NCI-H345 treated with DMSO at 0.1 percent for 48 hours (cell line): ENCODE measurements at regions not wholly inside any gene's neighbourhood (a gene's known extent, or its start where the extent isn't known, plus 50 kb on each side); places are given as distances from the start of the nearest gene placed in this dataset.
"Not testable (repeated sequence)": the region's sequence is repeated elsewhere in the genome, so short reads cannot be mapped to it uniquely, and the experiment has no call there.

Experiments
- DNase-seq: peaks from one replicate; lab custom pipeline; 2025; ENCODE audit not compliant: unreplicated experiment; lab: John Stamatoyannopoulos, UW

- no peak for DNase-seq
Measured at GRCh38 chr5:84961193-84961592, 576.5 kb upstream of the EDIL3 start.

- DNase-seq: no peak
Measured at GRCh38 chr5:84961903-84962302, 577.2 kb upstream of the EDIL3 start.

GRCh38 chr5:84983093-84983492 is 598.4 kb upstream of the EDIL3 start:
- DNase-seq: no peak

GRCh38 chr5:84985148-84985547 is 600.5 kb upstream of the EDIL3 start:
- DNase-seq: no peak

- DNase-seq: no peak
Measured at GRCh38 chr5:84986688-84987087, 602.0 kb upstream of the EDIL3 start.

- no peak for DNase-seq
Measured at GRCh38 chr5:85000671-85001070, 616.0 kb upstream of the EDIL3 start.

- DNase-seq: not testable (repeated sequence)
Measured at GRCh38 chr5:85002026-85002425, 617.3 kb upstream of the EDIL3 start.

- DNase-seq: no peak
Measured at GRCh38 chr5:85010014-85010562, 625.4 kb upstream of the EDIL3 start.

- DNase-seq: no peak
Measured at GRCh38 chr5:85017261-85017660, 632.6 kb upstream of the EDIL3 start.

- DNase-seq: no peak
Measured at GRCh38 chr5:85030316-85031084, 645.8 kb upstream of the EDIL3 start.

GRCh38 chr5:85049020-85049419 is 664.3 kb upstream of the EDIL3 start:
- DNase-seq: peak; percentile 9

- no peak for DNase-seq
Measured at GRCh38 chr5:85052826-85053225, 668.1 kb upstream of the EDIL3 start.

GRCh38 chr5:85069659-85070640 is 685.3 kb upstream of the EDIL3 start:
- DNase-seq: no peak

- DNase-seq: no peak
Measured at GRCh38 chr5:85077581-85077980, 692.9 kb upstream of the EDIL3 start.

- DNase-seq: no peak
Measured at GRCh38 chr5:85096421-85096820, 711.7 kb upstream of the EDIL3 start.

GRCh38 chr5:85108471-85108870 is 723.8 kb upstream of the EDIL3 start:
- DNase-seq: no peak

- DNase-seq: no peak
Measured at GRCh38 chr5:85109616-85110015, 724.9 kb upstream of the EDIL3 start.

GRCh38 chr5:85132269-85132668 is 747.6 kb upstream of the EDIL3 start:
- no peak for DNase-seq

- no peak for DNase-seq
Measured at GRCh38 chr5:85140471-85140870, 755.8 kb upstream of the EDIL3 start.

- DNase-seq: no peak
Measured at GRCh38 chr5:85143138-85143537, 758.5 kb upstream of the EDIL3 start.

GRCh38 chr5:85148701-85149100 is 764.0 kb upstream of the EDIL3 start:
- no peak for DNase-seq

- no peak for DNase-seq
Measured at GRCh38 chr5:85159395-85159794, 774.7 kb upstream of the EDIL3 start.
